K562 (cell line): ENCODE measurements at regions not wholly inside any gene's neighbourhood (a gene's known extent, or its start where the extent isn't known, plus 50 kb on each side); places are given as distances from the start of the nearest gene placed in this dataset.

Experiments used
- ATAC-seq: fragments of 200-7000 bp; cut with Tn5 transposase; 3 replicates; pipeline ENCODE4 v1.9.1; 2020; ENCODE audit warnings: moderate library complexity
- BruUV-seq: library from RNA; stranded (reverse); fragments of 400-500 nt; replicated peaks from 2 replicates; lab custom pipeline; 2021; lab: Mats Ljungman, UMichigan
- CTCF ChIA-PET: fragments of 300-600 bp; formaldehyde crosslinking; extraction: SDS; loops from one replicate; lab custom pipeline; 2021; ENCODE audit warnings: low intra/inter-chr PET ratio; lab: Yijun Ruan, JAX
- POLR2A ChIA-PET: fragments of 300-600, 350-650 bp; sonication (Branson Sonifier 250); formaldehyde crosslinking; extraction: SDS; loops from one replicate; lab custom pipeline; 2021; ENCODE audit warnings: antibody characterized with exemption, inconsistent platforms; lab: Yijun Ruan, JAX
- DNase-seq, 4 experiments: peaks; one replicate each; pipeline versions ENCODE4 v3.0.0 to v3.0.0-alpha.2; 2011 to 2018; ENCODE audit warnings: low spot score in 3 of 4, mixed read lengths in 3 of 4; ENCODE audit errors: extremely low read depth in 1 of 4
- FAIRE-seq: peaks from 2 replicates; lab custom pipeline; 2011; peaks lifted over from hg19 to GRCh38; lab: Jason Lieb, UNC
- H2AFZ ChIP-seq: 2 replicates; pipeline ENCODE4 v1.6.0; 2011; ENCODE audit warnings: low read depth, low read length, control low read depth, inconsistent platforms
- H3K27ac ChIP-seq: fragments of 200-600 bp; 3 replicates; pipeline ENCODE4 v1.8.0; 2011; ENCODE audit warnings: low read depth, mild to moderate bottlenecking, control low read depth, inconsistent platforms, low read length, moderate library complexity, mixed read lengths; ENCODE audit errors: extremely low read depth
- H3K27me3 ChIP-seq, 2 experiments: fragments of 300-600 bp in 1 of 2; 2 replicates in 1 of 2; 3 replicates in 1 of 2; pipeline versions ENCODE4 v1.6.0 to v1.8.0; 2011; ENCODE audit warnings: inconsistent platforms in 2 of 2, low read length in 2 of 2, mild to moderate bottlenecking in 1 of 2, mixed read lengths in 1 of 2, moderate library complexity in 1 of 2; ENCODE audit not compliant: control insufficient read depth in 2 of 2, insufficient read depth in 2 of 2
- H3K36me3 ChIP-seq: fragments of 300-600 bp; 3 replicates; pipeline ENCODE4 v1.8.0; 2011; ENCODE audit warnings: mild to moderate bottlenecking, low read length, inconsistent platforms; ENCODE audit not compliant: control insufficient read depth, insufficient read depth
- H3K4me1 ChIP-seq, 2 experiments: fragments of 200-600 bp in 1 of 2; replicated peaks in 1 of 2; 2 replicates in 1 of 2; 3 replicates in 1 of 2; pipeline versions ENCODE4 v1.5.1 to v1.8.0; 2011; ENCODE audit warnings: inconsistent platforms in 2 of 2, low read length in 2 of 2, mild to moderate bottlenecking in 1 of 2, mixed read lengths in 1 of 2, moderate library complexity in 1 of 2; ENCODE audit not compliant: control insufficient read depth in 2 of 2, insufficient read depth in 2 of 2
- H3K4me2 ChIP-seq: 2 replicates; pipeline ENCODE4 v1.6.1; 2011; ENCODE audit warnings: low read length, control low read depth, inconsistent platforms, mixed read lengths; ENCODE audit not compliant: insufficient read depth
- H3K4me3 ChIP-seq: fragments of 200-600 bp; sonication (generic), shearing (Covaris generic); 2 replicates; pipeline ENCODE4 v1.5.1; 2016; ENCODE audit warnings: control low read depth, inconsistent platforms
- H3K79me2 ChIP-seq: fragments of 200-600 bp; 3 replicates; pipeline ENCODE4 v1.8.0; 2011; ENCODE audit warnings: low read length, inconsistent platforms; ENCODE audit not compliant: control insufficient read depth, insufficient read depth
- H3K9ac ChIP-seq, 2 experiments: 2 replicates each; pipeline versions ENCODE4 v1.6.0 to v1.6.1; 2011; ENCODE audit warnings: low read depth in 2 of 2, low read length in 2 of 2, control low read depth in 1 of 2, inconsistent platforms in 1 of 2, mild to moderate bottlenecking in 1 of 2, mixed read lengths in 1 of 2; ENCODE audit not compliant: insufficient read depth in 1 of 2
- H3K9me1 ChIP-seq: one replicate; pipeline ENCODE4 v1.6.0; 2011; ENCODE audit warnings: inconsistent platforms, mild to moderate bottlenecking, low read length, moderate library complexity; ENCODE audit not compliant: control insufficient read depth, insufficient read depth
- H3K9me3 ChIP-seq: replicated peaks from 2 replicates; pipeline ENCODE4 v1.5.1; 2011; ENCODE audit warnings: low read depth, low read length, inconsistent platforms; ENCODE audit not compliant: control insufficient read depth, insufficient read depth
- H4K20me1 ChIP-seq: replicated peaks from 2 replicates; pipeline ENCODE4 v1.6.1; 2011; ENCODE audit warnings: low read length, inconsistent platforms, mixed read lengths; ENCODE audit not compliant: control insufficient read depth, insufficient read depth
- HSF4 ChIP-seq: fragments of 250-450 bp; sonication (Bioruptor Pico); IDR thresholded peaks from 2 replicates; pipeline ENCODE4 v2.1.2; 2022; ENCODE audit warnings: mild to moderate bottlenecking, moderate library complexity, borderline replicate concordance
- KAT8 ChIP-seq: fragments of 450-650 bp; IDR thresholded peaks from 2 replicates; pipeline ENCODE4 v1.6.1; 2016; ENCODE audit warnings: low read depth, mild to moderate bottlenecking
- MGA ChIP-seq: fragments of 450-650 bp; IDR thresholded peaks from 2 replicates; pipeline ENCODE4 v1.6.1; 2016; ENCODE audit warnings: mild to moderate bottlenecking, moderate library complexity
- SNAPC5 ChIP-seq: fragments of 250-450 bp; sonication (Bioruptor Pico); IDR thresholded peaks from 2 replicates; pipeline ENCODE4 v1.8.0; 2021; ENCODE audit warnings: moderate library complexity, mild to moderate bottlenecking, inconsistent platforms
- ZMIZ1 ChIP-seq, 2 experiments: fragments of 150-350 bp in 1 of 2; IDR thresholded peaks; 2 replicates each; pipeline ENCODE4 v1.6.1; 2012 to 2016; ENCODE audit warnings: low read depth in 2 of 2, low read length in 2 of 2, mild to moderate bottlenecking in 1 of 2, moderate library complexity in 1 of 2
- WGBS: fragments of 100-300 bp; shearing (Covaris generic); methylation state at CpG from one replicate; pipeline ENCODE4 v1.1.6; 2016; ENCODE audit warnings: low coverage, mixed read lengths; ENCODE audit not compliant: insufficient coverage; ENCODE audit errors: missing lambda C conversion rate; 5-methylcytosine and 5-hydroxymethylcytosine counted together
- in situ Hi-C: fragments of 300-500 bp; cut with MboI; formaldehyde crosslinking; loops from 4 replicates; pipeline ENCODE4 v1.15.0; 2018; ENCODE audit warnings: inconsistent platforms, mixed read lengths
- intact Hi-C: fragments of 100-400 bp; cut with micrococcal nuclease; formaldehyde crosslinking; loops from 2 replicates; pipeline ENCODE4 v1.14.2; 2022

GRCh38 chr1:5390504-5390903 is 601.7 kb downstream of the NPHP4 start:
- Histone ChIP-seq H3K27ac (no peak overlapping the region), H3K4me3 (no peak overlapping the region), H3K27me3 (no peaks in the 10 kb centered on the region; a peak in 1 of 5 replicates), H3K9me3 (peaks cover 4% of the 10 kb centered on the region), H4K20me1 (no peaks in the 10 kb centered on the region), H3K36me3 (no peaks in the 10 kb centered on the region), H3K4me2 (no peak overlapping the region), H2AFZ (no peak overlapping the region), H3K9me1 (no peaks in the 10 kb centered on the region), H3K9ac (no peak overlapping the region), H3K79me2 (no peaks in the 10 kb centered on the region), H3K4me1 (no peaks in the 10 kb centered on the region)
- ChIA-PET CTCF (no interaction called here), POLR2A (no interaction called here)
- intact Hi-C loops: no loop called here
- ATAC-seq (no peak), FAIRE-seq (no peak), DNase-seq (no peak)
- WGBS: 0% methylated on average over 7 of the region's 7 CpGs
- TF ChIP-seq HSF4 (CRISPR knock-in tag) (no peak), MGA (no peak), ZMIZ1 (IDR thresholded peaks at IDR 0.05; ENCODE audit: low read depth in 2 of 2, low read length in 2 of 2) (no peak), KAT8 (no peak), SNAPC5 (no peak)
- in situ Hi-C loops: no loop called here
- no TSS peak for BruUV-seq
